Astrocyte (in vitro differentiated cells and primary cell): ENCODE measurements at regions not wholly inside any gene's neighbourhood (a gene's known extent, or its start where the extent isn't known, plus 50 kb on each side); places are given as distances from the start of the nearest gene placed in this dataset.

ENCODE experiments used
- DNase-seq: peaks from one replicate; pipeline ENCODE4 v3.0.0-alpha.2; 2010; ENCODE audit warnings: low read depth
- FAIRE-seq: peaks from 2 replicates; lab custom pipeline; 2011; peaks lifted over from hg19 to GRCh38; lab: Jason Lieb, UNC
- H2AFZ ChIP-seq: 2 replicates; pipeline ENCODE4 v1.6.0; 2012; ENCODE audit warnings: low read depth, low read length, inconsistent platforms
- H3K27ac ChIP-seq: 2 replicates; pipeline ENCODE4 v1.5.1; 2011; ENCODE audit warnings: low read depth, low read length, inconsistent platforms
- H3K27me3 ChIP-seq: 2 replicates; pipeline ENCODE4 v1.6.0; 2011; ENCODE audit warnings: low read length, inconsistent platforms; ENCODE audit not compliant: insufficient read depth
- H3K36me3 ChIP-seq: 2 replicates; pipeline ENCODE4 v1.5.1; 2011; ENCODE audit warnings: low read length, inconsistent platforms; ENCODE audit not compliant: insufficient read depth
- H3K4me1 ChIP-seq: 2 replicates; pipeline ENCODE4 v1.5.1; 2011; ENCODE audit warnings: low read length, inconsistent platforms; ENCODE audit not compliant: insufficient read depth
- H3K4me2 ChIP-seq: 2 replicates; pipeline ENCODE4 v1.6.0; 2012; ENCODE audit warnings: low read length, inconsistent platforms
- H3K4me3 ChIP-seq: 2 replicates; pipeline ENCODE4 v1.5.1; 2011; ENCODE audit warnings: low read depth, mild to moderate bottlenecking, low read length, inconsistent platforms; ENCODE audit not compliant: insufficient read depth
- H3K79me2 ChIP-seq: 2 replicates; pipeline ENCODE4 v1.6.0; 2012; ENCODE audit warnings: mild to moderate bottlenecking, low read length, inconsistent platforms; ENCODE audit not compliant: insufficient read depth
- H3K9ac ChIP-seq: 2 replicates; pipeline ENCODE4 v1.6.0; 2012; ENCODE audit warnings: mild to moderate bottlenecking, low read length, inconsistent platforms
- H3K9me3 ChIP-seq: 2 replicates; pipeline ENCODE4 v1.5.1; 2012; ENCODE audit warnings: low read depth, mild to moderate bottlenecking, low read length, inconsistent platforms; ENCODE audit not compliant: insufficient read depth
- H4K20me1 ChIP-seq: 2 replicates; pipeline ENCODE4 v1.6.0; 2012; ENCODE audit warnings: low read length, inconsistent platforms; ENCODE audit not compliant: insufficient read depth
- H3K27ac Mint-ChIP-seq: one replicate; pipeline ENCODE4 v1.8.0; 2021; ENCODE audit warnings: mild to moderate bottlenecking, mixed read lengths; ENCODE audit not compliant: unreplicated experiment
- H3K27me3 Mint-ChIP-seq: one replicate; pipeline ENCODE4 v1.8.0; 2021; ENCODE audit warnings: low read depth, mixed read lengths; ENCODE audit not compliant: unreplicated experiment
- H3K36me3 Mint-ChIP-seq: one replicate; pipeline ENCODE4 v1.8.0; 2021; ENCODE audit warnings: low read depth, mixed read lengths; ENCODE audit not compliant: unreplicated experiment
- H3K4me1 Mint-ChIP-seq: one replicate; pipeline ENCODE4 v1.8.0; 2021; ENCODE audit warnings: low read depth, mixed read lengths; ENCODE audit not compliant: unreplicated experiment
- H3K4me3 Mint-ChIP-seq: one replicate; pipeline ENCODE4 v1.8.0; 2021; ENCODE audit warnings: mild to moderate bottlenecking, moderate library complexity, mixed read lengths; ENCODE audit not compliant: unreplicated experiment
- H3K9me3 Mint-ChIP-seq: one replicate; pipeline ENCODE4 v1.8.0; 2021; ENCODE audit warnings: mild to moderate bottlenecking, mixed read lengths; ENCODE audit not compliant: unreplicated experiment
- EZH2 ChIP-seq: IDR thresholded peaks from 2 replicates; pipeline ENCODE4 v1.6.1; 2012; ENCODE audit warnings: mild to moderate bottlenecking, low read length, inconsistent platforms; ENCODE audit not compliant: insufficient read depth
- TF ChIP-seq, protein P1 (sequence below): IDR thresholded peaks from 2 replicates; pipeline ENCODE4 v1.5.1; 2011; ENCODE audit warnings: low read depth, mild to moderate bottlenecking, inconsistent platforms, low read length, moderate library complexity; ENCODE audit not compliant: insufficient read depth

DNA sequence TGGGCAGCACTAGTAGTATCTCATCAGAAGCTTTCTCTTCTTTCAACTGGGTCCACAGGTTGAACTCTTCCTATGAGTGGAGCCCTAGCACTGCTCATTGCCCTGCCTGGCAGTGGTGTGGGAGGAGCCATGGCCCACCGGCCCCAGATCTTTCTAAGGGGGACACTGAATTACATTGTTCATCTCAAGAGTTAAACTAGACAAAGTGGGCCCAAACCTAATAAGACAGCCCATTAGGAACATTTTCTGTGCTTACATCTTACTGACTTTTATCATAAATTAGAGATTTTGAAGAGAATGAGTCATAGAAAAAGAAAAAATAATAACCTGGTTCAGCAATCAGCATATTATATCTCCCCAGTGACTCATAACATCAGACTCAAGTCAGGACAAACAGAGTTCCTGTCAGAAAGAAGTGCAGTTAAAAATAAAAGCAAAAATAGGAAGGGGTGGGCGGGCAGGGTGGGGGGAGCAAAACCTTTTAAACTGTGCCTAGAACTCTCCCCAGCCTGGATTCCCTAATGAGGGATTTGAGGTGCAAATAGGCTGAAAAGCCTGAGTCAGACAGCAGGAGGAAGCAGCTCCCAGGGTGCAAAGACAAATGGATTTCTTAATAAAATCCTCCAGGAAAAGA is 161.6 kb upstream of the TRIB2 start:
- no peaks in the 10 kb centered on the region for H3K36me3 ChIP-seq
- DNase-seq (peak; percentile 79), FAIRE-seq (no peak)
- H3K27ac Mint-ChIP-seq = peak overlapping the region; percentile 72
- peak overlapping the region; percentile 9 for H2AFZ ChIP-seq
- H3K36me3 Mint-ChIP-seq = no peaks in the 10 kb centered on the region
- H3K9me3 ChIP-seq = no peaks in the 10 kb centered on the region
- no peaks in the 10 kb centered on the region for H4K20me1 ChIP-seq
- no peak for TF ChIP-seq EZH2
- peak overlapping the region; percentile 52 for H3K27ac ChIP-seq
- peak overlapping the region; percentile 72 for H3K4me2 ChIP-seq
- H3K27me3 ChIP-seq = no peaks in the 10 kb centered on the region
- H3K4me3 Mint-ChIP-seq = no peak overlapping the region
- H3K27me3 Mint-ChIP-seq = no peaks in the 10 kb centered on the region
- peaks cover 2% of the 10 kb centered on the region for H3K9me3 Mint-ChIP-seq
- no peaks in the 10 kb centered on the region for H3K79me2 ChIP-seq
- H3K4me3 ChIP-seq = no peak overlapping the region
- no peak overlapping the region for H3K9ac ChIP-seq
- H3K4me1 ChIP-seq = peaks cover 25% of the 10 kb centered on the region
- peaks cover 25% of the 10 kb centered on the region for H3K4me1 Mint-ChIP-seq

DNA sequence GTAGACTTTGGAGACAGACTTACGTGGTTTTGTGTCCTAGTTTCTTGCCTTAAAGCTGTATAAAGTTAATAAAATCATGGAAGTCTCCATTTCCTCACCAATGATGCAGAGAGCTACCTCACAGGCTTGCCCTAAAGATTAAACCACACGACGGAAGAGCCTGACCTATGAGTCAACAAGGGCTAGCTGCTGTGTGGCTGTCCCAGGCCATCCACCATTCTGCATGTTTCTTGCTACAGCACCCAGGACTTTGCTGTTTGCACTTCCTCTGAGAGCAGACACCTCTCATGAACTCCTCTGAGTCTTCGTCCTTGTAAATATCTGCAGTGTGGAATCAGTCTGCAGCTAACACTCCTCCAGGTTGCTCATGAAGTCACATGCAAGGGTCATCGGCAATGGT is 160.0 kb upstream of the TRIB2 start:
- peak overlapping the region; percentile 45 for H3K27ac ChIP-seq
- H3K9me3 ChIP-seq = no peaks in the 10 kb centered on the region
- DNase-seq = peak; percentile 73
- H4K20me1 ChIP-seq = no peaks in the 10 kb centered on the region
- TF ChIP-seq, protein P1, sequence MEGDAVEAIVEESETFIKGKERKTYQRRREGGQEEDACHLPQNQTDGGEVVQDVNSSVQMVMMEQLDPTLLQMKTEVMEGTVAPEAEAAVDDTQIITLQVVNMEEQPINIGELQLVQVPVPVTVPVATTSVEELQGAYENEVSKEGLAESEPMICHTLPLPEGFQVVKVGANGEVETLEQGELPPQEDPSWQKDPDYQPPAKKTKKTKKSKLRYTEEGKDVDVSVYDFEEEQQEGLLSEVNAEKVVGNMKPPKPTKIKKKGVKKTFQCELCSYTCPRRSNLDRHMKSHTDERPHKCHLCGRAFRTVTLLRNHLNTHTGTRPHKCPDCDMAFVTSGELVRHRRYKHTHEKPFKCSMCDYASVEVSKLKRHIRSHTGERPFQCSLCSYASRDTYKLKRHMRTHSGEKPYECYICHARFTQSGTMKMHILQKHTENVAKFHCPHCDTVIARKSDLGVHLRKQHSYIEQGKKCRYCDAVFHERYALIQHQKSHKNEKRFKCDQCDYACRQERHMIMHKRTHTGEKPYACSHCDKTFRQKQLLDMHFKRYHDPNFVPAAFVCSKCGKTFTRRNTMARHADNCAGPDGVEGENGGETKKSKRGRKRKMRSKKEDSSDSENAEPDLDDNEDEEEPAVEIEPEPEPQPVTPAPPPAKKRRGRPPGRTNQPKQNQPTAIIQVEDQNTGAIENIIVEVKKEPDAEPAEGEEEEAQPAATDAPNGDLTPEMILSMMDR = no peak
- TF ChIP-seq EZH2 = no peak
- H3K4me2 ChIP-seq = peak overlapping the region; percentile 47
- Mint-ChIP-seq H3K4me3 (no peak overlapping the region), H3K27ac (no peak overlapping the region), H3K27me3 (no peaks in the 10 kb centered on the region), H3K9me3 (no peaks in the 10 kb centered on the region), H3K4me1 (peaks cover 25% of the 10 kb centered on the region), H3K36me3 (no peaks in the 10 kb centered on the region)
- H2AFZ ChIP-seq = peak overlapping the region; percentile 18
- FAIRE-seq = no peak
- H3K27me3 ChIP-seq = no peaks in the 10 kb centered on the region
- H3K4me3 ChIP-seq = no peak overlapping the region
- H3K36me3 ChIP-seq = no peaks in the 10 kb centered on the region
- H3K79me2 ChIP-seq = no peaks in the 10 kb centered on the region
- peaks cover 25% of the 10 kb centered on the region for H3K4me1 ChIP-seq
- no peak overlapping the region for H3K9ac ChIP-seq

GRCh38 chr2:12557688-12558087 is 159.0 kb upstream of the TRIB2 start:
- Mint-ChIP-seq H3K9me3 (no peaks in the 10 kb centered on the region), H3K27me3 (no peaks in the 10 kb centered on the region), H3K36me3 (no peaks in the 10 kb centered on the region), H3K27ac (no peak overlapping the region), H3K4me3 (no peak overlapping the region), H3K4me1 (peaks cover 25% of the 10 kb centered on the region)
- Histone ChIP-seq H3K36me3 (no peaks in the 10 kb centered on the region), H3K4me1 (peaks cover 25% of the 10 kb centered on the region), H3K9me3 (no peaks in the 10 kb centered on the region), H3K27me3 (no peaks in the 10 kb centered on the region), H2AFZ (no peak overlapping the region), H3K9ac (no peak overlapping the region), H3K79me2 (no peaks in the 10 kb centered on the region), H3K27ac (no peak overlapping the region), H3K4me3 (no peak overlapping the region), H4K20me1 (no peaks in the 10 kb centered on the region), H3K4me2 (no peak overlapping the region)
- FAIRE-seq (no peak), DNase-seq (no peak)
- no peak for TF ChIP-seq EZH2
- TF ChIP-seq, protein P1 = no peak
